ENCODE measurements at regions not wholly inside any gene's neighbourhood (a gene's known extent, or its start where the extent isn't known, plus 50 kb on each side); places are given as distances from the start of the nearest gene placed in this dataset.

DNA sequence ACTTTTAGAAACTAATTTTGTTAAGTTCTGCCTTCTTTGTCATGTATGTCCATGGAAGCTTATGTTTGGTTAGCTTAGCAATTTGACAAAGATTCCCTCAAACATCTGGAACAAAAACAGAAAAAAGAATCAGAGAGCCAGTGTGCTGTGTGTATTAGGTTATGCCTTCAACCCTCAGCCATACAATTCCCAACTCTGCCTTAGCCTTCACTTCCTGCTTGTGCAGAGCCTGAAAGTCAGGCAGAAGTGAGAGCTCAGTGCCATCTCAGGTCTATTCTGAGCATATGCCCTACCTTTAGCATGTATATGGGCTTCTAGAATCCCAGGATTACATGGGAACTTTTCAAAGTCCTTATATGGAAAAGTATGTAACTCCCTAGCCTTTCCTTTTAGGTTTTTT is 58.2 kb upstream of the STOX2 start:
- TF ChIP-seq, protein P1, sequence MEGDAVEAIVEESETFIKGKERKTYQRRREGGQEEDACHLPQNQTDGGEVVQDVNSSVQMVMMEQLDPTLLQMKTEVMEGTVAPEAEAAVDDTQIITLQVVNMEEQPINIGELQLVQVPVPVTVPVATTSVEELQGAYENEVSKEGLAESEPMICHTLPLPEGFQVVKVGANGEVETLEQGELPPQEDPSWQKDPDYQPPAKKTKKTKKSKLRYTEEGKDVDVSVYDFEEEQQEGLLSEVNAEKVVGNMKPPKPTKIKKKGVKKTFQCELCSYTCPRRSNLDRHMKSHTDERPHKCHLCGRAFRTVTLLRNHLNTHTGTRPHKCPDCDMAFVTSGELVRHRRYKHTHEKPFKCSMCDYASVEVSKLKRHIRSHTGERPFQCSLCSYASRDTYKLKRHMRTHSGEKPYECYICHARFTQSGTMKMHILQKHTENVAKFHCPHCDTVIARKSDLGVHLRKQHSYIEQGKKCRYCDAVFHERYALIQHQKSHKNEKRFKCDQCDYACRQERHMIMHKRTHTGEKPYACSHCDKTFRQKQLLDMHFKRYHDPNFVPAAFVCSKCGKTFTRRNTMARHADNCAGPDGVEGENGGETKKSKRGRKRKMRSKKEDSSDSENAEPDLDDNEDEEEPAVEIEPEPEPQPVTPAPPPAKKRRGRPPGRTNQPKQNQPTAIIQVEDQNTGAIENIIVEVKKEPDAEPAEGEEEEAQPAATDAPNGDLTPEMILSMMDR (conservative IDR thresholded peaks at IDR 0.05; ENCODE audit: low read depth, low read length) = no peak
- no peak overlapping the region for H3K4me3 ChIP-seq (ENCODE audit: low read length)
- DNase-seq (ENCODE audit: low read depth) = no peak

DNA sequence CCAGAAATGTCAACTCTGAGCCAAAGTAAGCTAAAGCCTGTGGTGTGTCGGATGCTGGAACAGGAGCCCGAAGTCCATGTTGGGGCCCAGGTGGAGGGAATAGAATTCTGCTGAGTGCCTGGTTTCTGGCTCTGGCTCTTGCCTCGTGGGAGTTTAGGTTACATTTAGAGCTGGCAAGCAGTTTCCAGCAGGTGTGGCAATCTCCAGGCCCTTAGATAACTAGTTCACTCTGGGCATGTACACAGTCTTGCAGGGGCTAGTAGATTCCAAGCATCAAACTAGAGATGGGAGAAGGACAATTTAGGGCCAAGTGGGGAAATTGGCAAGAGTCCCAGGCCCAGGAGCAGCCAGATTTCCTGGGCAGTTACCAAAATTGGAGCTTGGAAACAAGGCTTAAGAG is 56.3 kb upstream of the STOX2 start:
- DNase-seq (ENCODE audit: low read depth) = no peak
- no peak overlapping the region for H3K4me3 ChIP-seq (ENCODE audit: low read length)
- TF ChIP-seq, protein P1 (conservative IDR thresholded peaks at IDR 0.05; ENCODE audit: low read depth, low read length) = no peak

DNA sequence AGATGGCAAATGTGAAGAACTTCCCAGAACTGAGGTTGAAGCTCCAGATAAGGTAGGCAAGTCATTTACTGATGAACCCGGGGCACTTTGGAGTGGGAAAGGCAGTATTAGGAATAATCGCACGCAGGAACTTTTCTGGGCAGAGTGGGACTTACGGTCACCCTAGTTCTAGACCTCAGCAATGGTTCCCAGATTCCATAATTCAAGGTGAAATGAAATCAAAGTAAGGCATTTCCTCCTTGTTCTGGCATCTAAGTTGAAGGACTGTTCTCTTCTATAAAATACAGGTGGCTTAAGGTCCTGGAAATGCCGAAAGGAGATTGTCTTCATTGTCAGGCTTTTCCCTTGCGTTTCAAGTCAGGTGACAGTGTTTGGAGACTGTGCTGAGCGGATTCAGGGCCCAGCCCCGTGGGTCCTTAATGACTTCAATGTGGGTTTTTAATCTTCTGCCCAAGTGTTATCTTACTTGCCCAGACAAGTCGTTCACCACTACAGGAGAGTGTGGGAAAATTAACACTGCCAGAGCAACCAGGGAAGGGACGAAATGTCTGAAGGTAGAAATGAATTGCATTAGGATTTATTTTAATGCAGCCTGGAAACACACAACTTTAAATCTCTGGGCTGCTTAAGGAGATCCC is 52.1 kb upstream of the STOX2 start:
- no peak overlapping the region for H3K4me3 ChIP-seq (ENCODE audit: low read length)
- TF ChIP-seq, protein P1 (conservative IDR thresholded peaks at IDR 0.05; ENCODE audit: low read depth, low read length) = no peak
- DNase-seq (ENCODE audit: low read depth) = no peak

DNA sequence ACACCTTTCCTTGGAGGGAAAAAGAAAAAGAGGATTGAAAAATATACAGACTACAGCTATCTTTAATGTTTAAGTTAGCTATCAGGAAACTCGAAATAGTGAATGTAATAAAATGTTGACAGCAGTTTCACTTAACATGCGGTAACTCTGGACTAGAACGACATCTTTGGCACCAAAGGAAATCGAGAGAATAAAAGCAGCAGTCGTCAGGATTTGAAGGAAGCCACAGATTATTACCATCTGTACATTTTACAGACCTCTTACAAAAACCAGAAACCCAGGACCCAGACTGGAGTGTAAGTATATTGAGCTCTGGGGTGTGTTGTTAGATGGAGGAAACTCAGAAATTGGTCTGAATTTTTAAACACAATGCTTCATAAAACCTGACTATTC is 51.6 kb upstream of the STOX2 start:
- TF ChIP-seq, protein P1 (conservative IDR thresholded peaks at IDR 0.05; ENCODE audit: low read depth, low read length) = no peak
- no peak overlapping the region for H3K4me3 ChIP-seq (ENCODE audit: low read length)
- DNase-seq (ENCODE audit: low read depth) = no peak
